H1 (cell line): ENCODE measurements at regions not wholly inside any gene's neighbourhood (a gene's known extent, or its start where the extent isn't known, plus 50 kb on each side); places are given as distances from the start of the nearest gene placed in this dataset.

Source experiments
- CTCF ChIA-PET: fragments of 300-600 bp; sonication (Branson Sonifier 250); formaldehyde crosslinking; loops from one replicate; lab custom pipeline; 2021; ENCODE audit not compliant: partially characterized antibody; lab: Charles Lee
- POLR2A ChIA-PET: fragments of 300-600 bp; sonication (Branson Sonifier 250); formaldehyde crosslinking; loops from one replicate; lab custom pipeline; 2021; ENCODE audit warnings: inconsistent platforms; ENCODE audit not compliant: partially characterized antibody; lab: Charles Lee
- DNase-seq, 2 experiments: peaks; one replicate each; pipeline versions ENCODE4 v3.0.0 to v3.0.0-alpha.2; 2010 to 2022; ENCODE audit warnings: low spot score in 2 of 2, low read depth in 1 of 2, mixed read lengths in 1 of 2
- FAIRE-seq: peaks from 2 replicates; lab custom pipeline; 2011; peaks lifted over from hg19 to GRCh38; lab: Jason Lieb, UNC
- H2AFZ ChIP-seq: 2 replicates; pipeline ENCODE4 v1.8.1; 2012; ENCODE audit warnings: low read length, inconsistent platforms
- H2AK5ac ChIP-seq: 2 replicates; pipeline ENCODE4 v1.6.1; 2013; ENCODE audit warnings: low read depth, low read length
- H2BK120ac ChIP-seq: replicated peaks from 2 replicates; pipeline ENCODE3; 2013; ENCODE audit warnings: low read depth, low read length, inconsistent platforms
- H2BK12ac ChIP-seq: 2 replicates; pipeline ENCODE4 v1.6.1; 2013; ENCODE audit warnings: low read depth, low read length
- H2BK15ac ChIP-seq: 2 replicates; pipeline ENCODE4 v1.6.1; 2013; ENCODE audit warnings: low read length
- H2BK20ac ChIP-seq: 2 replicates; pipeline ENCODE4 v1.6.1; 2013; ENCODE audit warnings: low read length
- H2BK5ac ChIP-seq: 2 replicates; pipeline ENCODE4 v1.6.1; 2013; ENCODE audit warnings: low read depth, low read length
- H3K14ac ChIP-seq: 2 replicates; pipeline ENCODE4 v1.6.1; 2013; ENCODE audit warnings: inconsistent platforms; ENCODE audit not compliant: insufficient read length
- H3K18ac ChIP-seq: 2 replicates; pipeline ENCODE4 v1.6.1; 2013; ENCODE audit warnings: low read length; ENCODE audit errors: extremely low read depth
- H3K23ac ChIP-seq: 2 replicates; pipeline ENCODE4 v1.6.1; 2013; ENCODE audit warnings: inconsistent platforms; ENCODE audit not compliant: insufficient read length
- H3K23me2 ChIP-seq: 2 replicates; pipeline ENCODE4 v1.6.1; 2013; ENCODE audit warnings: low read depth, low read length
- H3K27ac ChIP-seq: 2 replicates; pipeline ENCODE4 v1.6.1; 2011; ENCODE audit warnings: low read depth, low read length, inconsistent platforms
- H3K27me3 ChIP-seq, 4 experiments: replicated peaks in 1 of 4; 1 replicate in 1 of 4; 2 replicates in 3 of 4; pipeline versions ENCODE4 v1.6.1 to v1.8.1; 2011 to 2013; ENCODE audit warnings: low read length in 3 of 4, mild to moderate bottlenecking in 3 of 4, inconsistent platforms in 2 of 4, mixed read lengths in 2 of 4, moderate library complexity in 1 of 4; ENCODE audit not compliant: control insufficient read depth in 3 of 4, insufficient read depth in 3 of 4; ENCODE audit errors: extremely low read depth in 1 of 4
- H3K36me3 ChIP-seq, 4 experiments: 2 replicates each; pipeline versions ENCODE4 v1.6.1 to v1.8.1; 2011 to 2013; ENCODE audit warnings: mild to moderate bottlenecking in 4 of 4, low read length in 3 of 4, moderate library complexity in 2 of 4, control low read depth in 1 of 4, inconsistent platforms in 1 of 4; ENCODE audit not compliant: insufficient read depth in 4 of 4, control insufficient read depth in 2 of 4
- H3K4ac ChIP-seq: replicated peaks from 2 replicates; pipeline ENCODE3; 2013; ENCODE audit warnings: low read length, low read depth, mixed read lengths, inconsistent platforms; ENCODE audit not compliant: insufficient read length
- H3K4me1 ChIP-seq, 4 experiments: replicated peaks in 1 of 4; 1 replicate in 1 of 4; 2 replicates in 3 of 4; pipeline versions ENCODE4 v1.6.1 to v1.8.1; 2011 to 2013; ENCODE audit warnings: low read length in 3 of 4, inconsistent platforms in 2 of 4, mixed read lengths in 1 of 4; ENCODE audit not compliant: insufficient read depth in 4 of 4, control insufficient read depth in 3 of 4
- H3K4me2 ChIP-seq, 2 experiments: 2 replicates each; pipeline versions ENCODE4 v1.6.1 to v1.8.1; 2011 to 2013; ENCODE audit warnings: low read depth in 2 of 2, low read length in 2 of 2, control low read depth in 1 of 2, inconsistent platforms in 1 of 2, mild to moderate bottlenecking in 1 of 2; ENCODE audit not compliant: insufficient read depth in 1 of 2
- H3K4me3 ChIP-seq, 4 experiments: fragments of 200-600, 300-600 bp in 1 of 4; sonication (generic), shearing (Covaris generic), sonication (Bioruptor Twin) in 1 of 4; 2 replicates each; pipeline versions ENCODE4 v1.5.1 to v1.8.1; 2011 to 2016; ENCODE audit warnings: low read length in 4 of 4, low read depth in 3 of 4, control low read depth in 2 of 4, inconsistent platforms in 2 of 4, mild to moderate bottlenecking in 2 of 4, mixed read lengths in 1 of 4, moderate library complexity in 1 of 4; ENCODE audit not compliant: insufficient read depth in 2 of 4; ENCODE audit errors: extremely low read depth in 1 of 4
- H3K56ac ChIP-seq: replicated peaks from 2 replicates; pipeline ENCODE3; 2013; ENCODE audit warnings: low read depth, mild to moderate bottlenecking, mixed read lengths, low read length, inconsistent platforms; ENCODE audit not compliant: insufficient read length
- H3K79me1 ChIP-seq: 2 replicates; pipeline ENCODE4 v1.6.1; 2013; ENCODE audit warnings: low read depth, low read length, control low read depth
- H3K79me2 ChIP-seq, 2 experiments: 2 replicates each; pipeline versions ENCODE4 v1.6.1 to v1.8.1; 2012 to 2013; ENCODE audit warnings: low read length in 2 of 2, mild to moderate bottlenecking in 2 of 2, inconsistent platforms in 1 of 2; ENCODE audit not compliant: insufficient read depth in 2 of 2, control insufficient read depth in 1 of 2
- H3K9ac ChIP-seq, 4 experiments: replicated peaks in 1 of 4; 1 replicate in 1 of 4; 2 replicates in 3 of 4; pipeline versions ENCODE4 v1.6.1 to v1.8.1; 2011 to 2013; ENCODE audit warnings: low read depth in 3 of 4, low read length in 3 of 4, control low read depth in 2 of 4, mild to moderate bottlenecking in 2 of 4, moderate library complexity in 2 of 4, inconsistent platforms in 1 of 4; ENCODE audit errors: extremely low read depth in 1 of 4
- H3K9me3 ChIP-seq, 2 experiments: 2 replicates each; pipeline versions ENCODE4 v1.6.1 to v1.8.1; 2012 to 2013; ENCODE audit warnings: mild to moderate bottlenecking in 2 of 2, moderate library complexity in 2 of 2, control low read depth in 1 of 2, inconsistent platforms in 1 of 2, low read depth in 1 of 2, low read length in 1 of 2, mixed read lengths in 1 of 2; ENCODE audit not compliant: insufficient read depth in 2 of 2
- H4K20me1 ChIP-seq, 2 experiments: replicated peaks in 1 of 2; 2 replicates each; pipeline versions ENCODE3 to v1.8.1; 2011 to 2013; ENCODE audit warnings: inconsistent platforms in 2 of 2, low read length in 2 of 2, mild to moderate bottlenecking in 1 of 2; ENCODE audit not compliant: insufficient read depth in 2 of 2, control insufficient read depth in 1 of 2
- H4K5ac ChIP-seq: 2 replicates; pipeline ENCODE4 v1.6.1; 2013; ENCODE audit warnings: low read length, low read depth, mixed read lengths, inconsistent platforms; ENCODE audit not compliant: insufficient read length
- H4K8ac ChIP-seq: 2 replicates; pipeline ENCODE4 v1.8.0; 2013; ENCODE audit warnings: mild to moderate bottlenecking, moderate library complexity, low read length, inconsistent platforms; ENCODE audit not compliant: insufficient read depth; ENCODE audit errors: extremely low read depth
- H4K91ac ChIP-seq: replicated peaks from 2 replicates; pipeline ENCODE3; 2013; ENCODE audit warnings: low read length, mixed read lengths, inconsistent platforms; ENCODE audit not compliant: insufficient read length
- ASH2L ChIP-seq: fragments of 200-600, 300-600 bp; sonication (generic); IDR thresholded peaks from one replicate; pipeline ENCODE4 v1.7.1; 2017; ENCODE audit warnings: low read length
- CEBPB ChIP-seq: IDR thresholded peaks from 2 replicates; pipeline ENCODE4 v1.6.1; 2012; ENCODE audit warnings: low read depth, low read length
- CTBP2 ChIP-seq: IDR thresholded peaks from 2 replicates; pipeline ENCODE4 v1.7.0; 2011; ENCODE audit warnings: borderline replicate concordance, mild to moderate bottlenecking, moderate library complexity, mixed read lengths, low read length; ENCODE audit not compliant: insufficient read depth, insufficient read length
- EP300 ChIP-seq, 2 experiments: IDR thresholded peaks; 1 replicate in 1 of 2; 2 replicates in 1 of 2; pipeline ENCODE4 v1.6.1; 2011 to 2012; ENCODE audit warnings: low read depth in 2 of 2, low read length in 2 of 2, mild to moderate bottlenecking in 2 of 2, borderline replicate concordance in 1 of 2, inconsistent platforms in 1 of 2, moderate library complexity in 1 of 2
- EZH2 ChIP-seq: fragments of 200-600 bp; sonication (generic); IDR thresholded peaks from 2 replicates; pipeline ENCODE4 v1.7.1; 2012; ENCODE audit warnings: low read depth, mild to moderate bottlenecking, moderate library complexity, low read length, inconsistent platforms; ENCODE audit not compliant: severe bottlenecking
- GTF2F1 ChIP-seq: IDR thresholded peaks from 2 replicates; pipeline ENCODE4 v1.6.1; 2012; ENCODE audit warnings: low read depth, low read length, improper control_type of control experiment, borderline replicate concordance
- JUND ChIP-seq: IDR thresholded peaks from 2 replicates; pipeline ENCODE4 v1.6.1; 2011; ENCODE audit warnings: mild to moderate bottlenecking, improper control_type of control experiment, low read length
- PHF8 ChIP-seq: fragments of 200-600 bp; sonication (generic); conservative IDR thresholded peaks from 2 replicates; pipeline ENCODE4 v1.7.1; 2012; ENCODE audit warnings: low read depth, mild to moderate bottlenecking, inconsistent platforms, low read length, moderate library complexity
- RAD21 ChIP-seq, 2 experiments: IDR thresholded peaks in 1 of 2; conservative IDR thresholded peaks in 1 of 2; 2 replicates each; pipeline ENCODE4 v1.6.1; 2011; ENCODE audit warnings: low read depth in 2 of 2, low read length in 2 of 2, improper control_type of control experiment in 1 of 2, inconsistent platforms in 1 of 2, mild to moderate bottlenecking in 1 of 2, moderate library complexity in 1 of 2
- SIX5 ChIP-seq: IDR thresholded peaks from 2 replicates; pipeline ENCODE4 v1.6.1; 2011; ENCODE audit warnings: mild to moderate bottlenecking, low read depth, low read length
- TAF1 ChIP-seq: IDR thresholded peaks from 2 replicates; pipeline ENCODE4 v1.6.1; 2011; ENCODE audit warnings: mild to moderate bottlenecking, low read depth, low read length
- TBP ChIP-seq: IDR thresholded peaks from 2 replicates; pipeline ENCODE4 v1.6.1; 2011; ENCODE audit warnings: low read depth, low read length, improper control_type of control experiment
- TEAD4 ChIP-seq: IDR thresholded peaks from 2 replicates; pipeline ENCODE4 v1.6.1; 2012; ENCODE audit warnings: low read depth, low read length, inconsistent platforms, mixed read lengths
- ZNF274 ChIP-seq: IDR thresholded peaks from 2 replicates; pipeline ENCODE4 v1.7.0; 2012; ENCODE audit warnings: low read length, borderline replicate concordance; ENCODE audit errors: extremely low read depth
- WGBS, 2 experiments: shearing (Covaris generic) in 1 of 2; methylation state at CpG; one replicate each; pipeline versions ENCODE4 v1.1.6 to v1.1.7; 2013 to 2015; ENCODE audit warnings: low lambda C conversion rate in 2 of 2, mixed read lengths in 2 of 2, inconsistent platforms in 1 of 2, low coverage in 1 of 2, missing lambda C conversion rate in 1 of 2; ENCODE audit not compliant: insufficient replicate concordance in 2 of 2, insufficient coverage in 1 of 2, insufficient read length in 1 of 2; ENCODE audit errors: extremely low coverage in 1 of 2, missing lambda C conversion rate in 1 of 2; 5-methylcytosine and 5-hydroxymethylcytosine counted together

DNA sequence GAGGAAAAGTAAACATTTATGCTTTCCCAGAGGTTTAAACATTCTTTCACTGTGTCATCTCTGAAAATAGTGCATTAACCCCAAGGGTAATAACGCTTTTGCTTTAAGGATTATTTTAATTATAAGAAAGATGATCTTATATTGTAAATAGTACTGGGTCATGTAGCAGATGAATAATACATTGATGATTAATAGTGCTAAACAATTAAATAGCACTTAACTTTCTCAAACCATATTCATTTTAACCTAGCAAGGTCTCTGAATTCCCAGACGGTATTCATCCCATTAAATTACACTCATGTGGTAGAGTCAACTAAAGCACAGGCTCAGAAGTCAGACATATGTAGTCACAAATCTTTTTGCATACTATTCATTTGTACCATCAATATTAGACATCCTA lies 115.6 kb upstream of the FAR2 start:
- Histone ChIP-seq H3K27ac (no peak overlapping the region), H3K27me3 (no peaks in the 10 kb centered on the region), H3K23ac (no peak overlapping the region), H4K91ac (no peak overlapping the region), H2BK120ac (no peak overlapping the region), H3K79me2 (no peaks in the 10 kb centered on the region), H4K20me1 (no peaks in the 10 kb centered on the region), H4K8ac (no peak overlapping the region), H2AK5ac (no peak overlapping the region), H2BK5ac (no peak overlapping the region), H3K14ac (no peak overlapping the region), H2AFZ (no peak overlapping the region), H3K4me3 (no peak overlapping the region), H3K56ac (no peak overlapping the region), H2BK20ac (no peak overlapping the region), H3K9ac (no peak overlapping the region), H3K4ac (no peak overlapping the region), H3K4me2 (no peak overlapping the region), H3K9me3 (no peaks in the 10 kb centered on the region), H3K36me3 (no peaks in the 10 kb centered on the region), H2BK12ac (no peak overlapping the region), H3K23me2 (no peaks in the 10 kb centered on the region), H4K5ac (no peak overlapping the region), H3K18ac (no peak overlapping the region), H3K4me1 (no peaks in the 10 kb centered on the region), H2BK15ac (no peak overlapping the region), H3K79me1 (no peaks in the 10 kb centered on the region)
- no peak for TF ChIP-seq ASH2L
- no peak for TF ChIP-seq GTF2F1
- no peak for TF ChIP-seq RAD21 (IDR thresholded peaks at IDR 0.05 in 1 of 2, conservative IDR thresholded peaks at IDR 0.05 in 1 of 2; ENCODE audit: low read depth in 2 of 2, low read length in 2 of 2)
- no peak for TF ChIP-seq EZH2
- TF ChIP-seq JUND: no peak
- no peak for TF ChIP-seq TEAD4
- no peak for TF ChIP-seq ZNF274
- no peak for TF ChIP-seq EP300 (IDR thresholded peaks at IDR 0.05; ENCODE audit: borderline replicate concordance in 1 of 2, low read depth in 2 of 2, low read length in 2 of 2)
- TF ChIP-seq PHF8: no peak
- TF ChIP-seq CTBP2: no peak
- TF ChIP-seq SIX5: no peak
- TF ChIP-seq TBP: no peak
- no peak for TF ChIP-seq CEBPB
- TF ChIP-seq TAF1: no peak
- no peak for FAIRE-seq
- POLR2A ChIA-PET: no interaction called here
- 94% methylated on average over 2 of the region's 2 CpGs; no CpG with 5 or more reads in 1 of the 2 experiments for WGBS, 2 experiments
- CTCF ChIA-PET: interaction anchor here (1.1 kb wide), 1 partner anchor 8 kb away, joined by 3 read pairs; no protein-coding TSS in a partner anchor
- no peak for DNase-seq
